Keratinocyte (primary cell): ENCODE measurements at regions not wholly inside any gene's neighbourhood (a gene's known extent, or its start where the extent isn't known, plus 50 kb on each side); places are given as distances from the start of the nearest gene placed in this dataset.

Source experiments
- CTCF ChIP-seq, 3 experiments: IDR thresholded peaks in 1 of 3; conservative IDR thresholded peaks in 1 of 3; optimal IDR thresholded peaks in 1 of 3; 2 replicates in 2 of 3; 3 replicates in 1 of 3; pipeline versions ENCODE3 to v1.5.1; 2011; ENCODE audit warnings: low read length in 3 of 3, mild to moderate bottlenecking in 3 of 3, moderate library complexity in 2 of 3, control low read depth in 1 of 3, inconsistent platforms in 1 of 3; ENCODE audit not compliant: insufficient read depth in 2 of 3; ENCODE audit errors: extremely low read depth in 1 of 3
- EZH2 ChIP-seq: IDR thresholded peaks from one replicate; pipeline ENCODE4 v1.6.1; 2012; ENCODE audit warnings: inconsistent platforms, mild to moderate bottlenecking, low read length, moderate library complexity

GRCh38 chr7:25659841-25660240 is 431.6 kb upstream of the NPVF start:
- TF ChIP-seq CTCF (optimal IDR thresholded peaks at IDR 0.05 in 1 of 3, IDR thresholded peaks at IDR 0.05 in 1 of 3, conservative IDR thresholded peaks at IDR 0.05 in 1 of 3; ENCODE audit: extremely low read depth in 1 of 3, insufficient read depth in 2 of 3, low read length in 3 of 3) (no peak), EZH2 (no peak)
